ENCODE measurements at regions not wholly inside any gene's neighbourhood (a gene's known extent, or its start where the extent isn't known, plus 50 kb on each side); places are given as distances from the start of the nearest gene placed in this dataset.
"Not testable (repeated sequence)": the region's sequence is repeated elsewhere in the genome, so short reads cannot be mapped to it uniquely, and the experiment has no call there.

- no peak overlapping the region for H3K4me2 ChIP-seq (ENCODE audit: insufficient read depth, low read length, poor library complexity, severe bottlenecking)
- H3K79me1 ChIP-seq (ENCODE audit: low read depth, low read length), result no peaks in the 10 kb centered on the region
- no peak overlapping the region for H3K27ac ChIP-seq (replicated peaks; ENCODE audit: low read length)
- no peak overlapping the region for H4K91ac ChIP-seq (ENCODE audit: low read depth, low read length, poor library complexity)
- H3K23ac ChIP-seq (ENCODE audit: low read depth, low read length, poor library complexity), result no peak overlapping the region
- no peak overlapping the region for H3K4ac ChIP-seq (ENCODE audit: low read length)
- peak; percentile 0 for DNase-seq (ENCODE audit: low spot score)
- no peaks in the 10 kb centered on the region for H3K36me3 ChIP-seq (replicated peaks in 1 of 2; ENCODE audit: control insufficient read depth in 2 of 2, insufficient read depth in 2 of 2, low read length in 2 of 2)
- H3K9ac ChIP-seq (ENCODE audit: low read depth, low read length, poor library complexity), result no peak overlapping the region
- no peak overlapping the region for H2BK5ac ChIP-seq (ENCODE audit: low read length)
- no peaks in the 10 kb centered on the region for H3K27me3 ChIP-seq (ENCODE audit: control insufficient read depth in 3 of 3, insufficient read depth in 3 of 3, low read depth in 1 of 3, low read length in 3 of 3)
- H3K18ac ChIP-seq (ENCODE audit: low read length), result no peak overlapping the region
- H2BK120ac ChIP-seq (ENCODE audit: low read depth, low read length), result no peak overlapping the region
- H3K4me1 ChIP-seq (ENCODE audit: control insufficient read depth in 2 of 2, insufficient read depth in 1 of 2, low read depth in 1 of 2, low read length in 2 of 2), result peaks cover 0 to 3% of the 10 kb centered on the region in 2 donors
- no peaks in the 10 kb centered on the region for H3K9me3 ChIP-seq (replicated peaks in 1 of 2; ENCODE audit: control insufficient read depth in 2 of 2, insufficient read depth in 1 of 2, low read depth in 1 of 2, low read length in 2 of 2)
- H3K14ac ChIP-seq (ENCODE audit: low read length), result no peak overlapping the region
- no peak overlapping the region for H3K4me3 ChIP-seq (ENCODE audit: low read length in 2 of 2)
- H2BK15ac ChIP-seq (ENCODE audit: low read length), result no peak overlapping the region
- no peak overlapping the region for H2BK12ac ChIP-seq (ENCODE audit: low read length)
- no peak overlapping the region for H4K8ac ChIP-seq (ENCODE audit: low read depth, low read length)
- no CpG with 5 or more reads among the region's 1 CpG for WGBS, 2 donors (ENCODE audit: extremely low coverage in 2 of 2, insufficient read length in 2 of 2, insufficient replicate concordance in 1 of 2)
- no peak overlapping the region for H2AK5ac ChIP-seq (ENCODE audit: low read depth, low read length)
- no peak overlapping the region for H2AFZ ChIP-seq (ENCODE audit: low read length)
Observed at GRCh38 chr6:134795691-134796090, 154.2 kb downstream of the ALDH8A1 start.

DNA sequence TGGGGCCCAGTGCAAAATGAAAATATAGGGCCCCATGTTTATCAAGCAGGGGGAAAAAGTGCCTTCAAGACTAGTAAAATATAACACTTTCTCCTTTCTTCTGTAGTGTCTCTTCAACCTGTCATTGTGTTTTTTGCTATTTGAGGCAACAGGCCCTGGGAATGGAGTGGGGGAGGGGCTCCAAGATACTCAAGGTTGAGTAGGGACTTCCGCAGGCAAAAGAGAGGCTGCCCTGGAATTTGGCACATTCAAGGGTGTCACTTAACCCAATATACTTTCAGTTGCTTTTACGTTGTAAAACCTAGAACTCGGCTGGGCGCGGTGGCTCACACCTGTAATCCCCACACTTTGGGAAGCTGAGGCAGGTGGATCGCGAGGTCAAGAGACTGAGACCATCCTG lies 154.9 kb downstream of the ALDH8A1 start:
- H3K27me3 ChIP-seq (ENCODE audit: control insufficient read depth in 3 of 3, insufficient read depth in 3 of 3, low read depth in 1 of 3, low read length in 3 of 3), result no peaks in the 10 kb centered on the region

GRCh38 chr6:134791243-134791843 lies 158.6 kb downstream of the ALDH8A1 start:
- not testable (repeated sequence) for H2BK5ac ChIP-seq (ENCODE audit: low read length); H4K8ac ChIP-seq (ENCODE audit: low read depth, low read length); H3K79me1 ChIP-seq (ENCODE audit: low read depth, low read length); H2AFZ ChIP-seq (ENCODE audit: low read length); H2BK12ac ChIP-seq (ENCODE audit: low read length); H3K27me3 ChIP-seq (ENCODE audit: control insufficient read depth in 3 of 3, insufficient read depth in 3 of 3, low read depth in 1 of 3, low read length in 3 of 3); H2BK120ac ChIP-seq (ENCODE audit: low read depth, low read length); H3K36me3 ChIP-seq (replicated peaks in 1 of 2; ENCODE audit: control insufficient read depth in 2 of 2, insufficient read depth in 2 of 2, low read length in 2 of 2); H3K14ac ChIP-seq (ENCODE audit: low read length); H4K91ac ChIP-seq (ENCODE audit: low read depth, low read length, poor library complexity); H2BK15ac ChIP-seq (ENCODE audit: low read length); H2AK5ac ChIP-seq (ENCODE audit: low read depth, low read length); H3K4me1 ChIP-seq (ENCODE audit: control insufficient read depth in 2 of 2, insufficient read depth in 1 of 2, low read depth in 1 of 2, low read length in 2 of 2); DNase-seq (ENCODE audit: low spot score); H3K4me3 ChIP-seq (ENCODE audit: low read length in 2 of 2); H3K27ac ChIP-seq (replicated peaks; ENCODE audit: low read length); H3K9me3 ChIP-seq (replicated peaks in 1 of 2; ENCODE audit: control insufficient read depth in 2 of 2, insufficient read depth in 1 of 2, low read depth in 1 of 2, low read length in 2 of 2); H3K9ac ChIP-seq (ENCODE audit: low read depth, low read length, poor library complexity); H3K4ac ChIP-seq (ENCODE audit: low read length); H3K18ac ChIP-seq (ENCODE audit: low read length); H3K23ac ChIP-seq (ENCODE audit: low read depth, low read length, poor library complexity); H3K4me2 ChIP-seq (ENCODE audit: insufficient read depth, low read length, poor library complexity, severe bottlenecking)
- no CpG with 5 or more reads among the region's 2 CpGs for WGBS, 2 donors (ENCODE audit: extremely low coverage in 2 of 2, insufficient read length in 2 of 2, insufficient replicate concordance in 1 of 2)

More for the DNA sequence above, 154.9 kb downstream of the ALDH8A1 start:
- no peaks in the 10 kb centered on the region for H3K36me3 ChIP-seq (replicated peaks in 1 of 2; ENCODE audit: control insufficient read depth in 2 of 2, insufficient read depth in 2 of 2, low read length in 2 of 2)
- WGBS, 2 donors (ENCODE audit: extremely low coverage in 2 of 2, insufficient read length in 2 of 2, insufficient replicate concordance in 1 of 2), result no CpG with 5 or more reads among the region's 7 CpGs
- H3K4me2 ChIP-seq (ENCODE audit: insufficient read depth, low read length, poor library complexity, severe bottlenecking), result no peak overlapping the region
- H2AK5ac ChIP-seq (ENCODE audit: low read depth, low read length), result no peak overlapping the region
- no peak overlapping the region for H3K4ac ChIP-seq (ENCODE audit: low read length)
- H3K9me3 ChIP-seq (replicated peaks in 1 of 2; ENCODE audit: control insufficient read depth in 2 of 2, insufficient read depth in 1 of 2, low read depth in 1 of 2, low read length in 2 of 2), result no peaks in the 10 kb centered on the region
- no peak overlapping the region for H3K18ac ChIP-seq (ENCODE audit: low read length)
- peaks cover 0 to 3% of the 10 kb centered on the region in 2 donors for H3K4me1 ChIP-seq (ENCODE audit: control insufficient read depth in 2 of 2, insufficient read depth in 1 of 2, low read depth in 1 of 2, low read length in 2 of 2)
- no peak overlapping the region for H2AFZ ChIP-seq (ENCODE audit: low read length)
- no peak overlapping the region for H2BK120ac ChIP-seq (ENCODE audit: low read depth, low read length)
- H4K8ac ChIP-seq (ENCODE audit: low read depth, low read length), result no peak overlapping the region
- no peak overlapping the region for H2BK5ac ChIP-seq (ENCODE audit: low read length)
- H3K14ac ChIP-seq (ENCODE audit: low read length), result no peak overlapping the region
- DNase-seq (ENCODE audit: low spot score), result no peak
- H2BK12ac ChIP-seq (ENCODE audit: low read length), result no peak overlapping the region
- H3K79me1 ChIP-seq (ENCODE audit: low read depth, low read length), result no peaks in the 10 kb centered on the region
- H3K9ac ChIP-seq (ENCODE audit: low read depth, low read length, poor library complexity), result no peak overlapping the region
- no peak overlapping the region for H3K23ac ChIP-seq (ENCODE audit: low read depth, low read length, poor library complexity)
- no peak overlapping the region for H4K91ac ChIP-seq (ENCODE audit: low read depth, low read length, poor library complexity)
- H3K4me3 ChIP-seq (ENCODE audit: low read length in 2 of 2), result no peak overlapping the region
- H3K27ac ChIP-seq (replicated peaks; ENCODE audit: low read length), result no peak overlapping the region
- no peak overlapping the region for H2BK15ac ChIP-seq (ENCODE audit: low read length)

GRCh38 chr6:134787261-134787877 lies 162.5 kb downstream of the ALDH8A1 start:
- no peak overlapping the region for H3K9ac ChIP-seq (ENCODE audit: low read depth, low read length, poor library complexity)

More at GRCh38 chr6:134787261-134787877, 162.5 kb downstream of the ALDH8A1 start:
- H3K36me3 ChIP-seq (replicated peaks in 1 of 2; ENCODE audit: control insufficient read depth in 2 of 2, insufficient read depth in 2 of 2, low read length in 2 of 2), result no peaks in the 10 kb centered on the region
- no peaks in the 10 kb centered on the region for H3K9me3 ChIP-seq (replicated peaks in 1 of 2; ENCODE audit: control insufficient read depth in 2 of 2, insufficient read depth in 1 of 2, low read depth in 1 of 2, low read length in 2 of 2)
- H4K91ac ChIP-seq (ENCODE audit: low read depth, low read length, poor library complexity), result no peak overlapping the region
- no peak overlapping the region for H3K18ac ChIP-seq (ENCODE audit: low read length)
- no peak overlapping the region for H2BK5ac ChIP-seq (ENCODE audit: low read length)
- no peak overlapping the region for H3K4me3 ChIP-seq (ENCODE audit: low read length in 2 of 2)
- no peaks in the 10 kb centered on the region for H3K79me1 ChIP-seq (ENCODE audit: low read depth, low read length)
- H2AFZ ChIP-seq (ENCODE audit: low read length), result no peak overlapping the region
- no peak overlapping the region for H3K4ac ChIP-seq (ENCODE audit: low read length)
- no peak overlapping the region for H3K23ac ChIP-seq (ENCODE audit: low read depth, low read length, poor library complexity)
- H4K8ac ChIP-seq (ENCODE audit: low read depth, low read length), result no peak overlapping the region
- no peak overlapping the region for H2BK12ac ChIP-seq (ENCODE audit: low read length)
- no peak overlapping the region for H2AK5ac ChIP-seq (ENCODE audit: low read depth, low read length)
- no peak overlapping the region for H3K27ac ChIP-seq (replicated peaks; ENCODE audit: low read length)
- no peak overlapping the region for H3K4me2 ChIP-seq (ENCODE audit: insufficient read depth, low read length, poor library complexity, severe bottlenecking)
- no peaks in the 10 kb centered on the region for H3K4me1 ChIP-seq (ENCODE audit: control insufficient read depth in 2 of 2, insufficient read depth in 1 of 2, low read depth in 1 of 2, low read length in 2 of 2)
- no peaks in the 10 kb centered on the region for H3K27me3 ChIP-seq (ENCODE audit: control insufficient read depth in 3 of 3, insufficient read depth in 3 of 3, low read depth in 1 of 3, low read length in 3 of 3)
- no CpG with 5 or more reads among the region's 6 CpGs for WGBS, 2 donors (ENCODE audit: extremely low coverage in 2 of 2, insufficient read length in 2 of 2, insufficient replicate concordance in 1 of 2)
- no peak overlapping the region for H2BK120ac ChIP-seq (ENCODE audit: low read depth, low read length)
- DNase-seq (ENCODE audit: low spot score), result no peak
- H2BK15ac ChIP-seq (ENCODE audit: low read length), result no peak overlapping the region
- H3K14ac ChIP-seq (ENCODE audit: low read length), result no peak overlapping the region

Data from neuronal stem cell (in vitro differentiated cells).